IPS DF 6.9 (cell line): ENCODE measurements at regions not wholly inside any gene's neighbourhood (a gene's known extent, or its start where the extent isn't known, plus 50 kb on each side); places are given as distances from the start of the nearest gene placed in this dataset.

Experiments
- DNase-seq: peaks from one replicate; pipeline ENCODE4 v3.0.0-alpha.2; 2013; ENCODE audit warnings: low read depth, low spot score
- H3K27ac ChIP-seq: one replicate; pipeline ENCODE4 v1.5.1; 2013; ENCODE audit warnings: low read length, control low read depth
- H3K27me3 ChIP-seq: 2 replicates; pipeline ENCODE4 v1.6.1; 2013; ENCODE audit warnings: mild to moderate bottlenecking, low read length; ENCODE audit not compliant: control insufficient read depth, insufficient read depth
- H3K36me3 ChIP-seq: 2 replicates; pipeline ENCODE4 v1.6.1; 2013; ENCODE audit warnings: low read length; ENCODE audit not compliant: control insufficient read depth, insufficient read depth
- H3K4me1 ChIP-seq: 2 replicates; pipeline ENCODE4 v1.6.1; 2013; ENCODE audit warnings: low read length; ENCODE audit not compliant: control insufficient read depth, insufficient read depth
- H3K4me3 ChIP-seq: 2 replicates; pipeline ENCODE4 v1.5.1; 2013; ENCODE audit warnings: mild to moderate bottlenecking, low read length
- H3K9me3 ChIP-seq: 2 replicates; pipeline ENCODE4 v1.6.1; 2013; ENCODE audit warnings: low read length, inconsistent platforms; ENCODE audit not compliant: control insufficient read depth, insufficient read depth
- WGBS: extraction: QIAGEN DNeasy Blood & Tissue Kit; methylation state at CpG from one replicate; pipeline ENCODE4 v1.1.7; 2013; ENCODE audit warnings: mixed read lengths, missing lambda C conversion rate; ENCODE audit not compliant: insufficient read length, insufficient coverage; 5-methylcytosine and 5-hydroxymethylcytosine counted together

DNA sequence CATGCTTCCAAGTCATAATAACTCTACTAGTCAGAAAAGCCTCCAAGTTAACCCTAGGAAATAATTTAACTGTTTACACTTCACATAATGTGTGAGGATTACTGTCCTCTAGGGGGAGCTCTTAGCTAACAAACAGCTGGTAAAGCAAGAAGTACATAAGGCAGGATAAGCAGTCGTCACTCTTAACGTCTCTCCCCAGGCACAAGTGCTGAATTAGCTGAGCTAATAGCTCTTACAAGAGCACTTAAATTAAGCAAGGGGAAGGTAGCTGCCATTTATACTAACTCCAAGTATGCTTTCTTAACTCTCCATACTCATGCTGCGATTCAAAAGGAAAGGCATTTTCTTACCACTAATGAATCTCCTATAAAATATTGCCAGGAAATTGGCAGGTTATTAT lies 79.3 kb upstream of the TSPAN11 start:
- WGBS = no CpG with 5 or more reads among the region's 3 CpGs
- DNase-seq = no peak
- H3K4me3 ChIP-seq = no peak overlapping the region
- no peak overlapping the region for H3K27ac ChIP-seq
- H3K36me3 ChIP-seq = no peaks in the 10 kb centered on the region
- no peaks in the 10 kb centered on the region for H3K27me3 ChIP-seq
- peaks cover 2% of the 10 kb centered on the region; the same call in 1 of the 2 replicates for H3K4me1 ChIP-seq
- no peaks in the 10 kb centered on the region for H3K9me3 ChIP-seq

DNA sequence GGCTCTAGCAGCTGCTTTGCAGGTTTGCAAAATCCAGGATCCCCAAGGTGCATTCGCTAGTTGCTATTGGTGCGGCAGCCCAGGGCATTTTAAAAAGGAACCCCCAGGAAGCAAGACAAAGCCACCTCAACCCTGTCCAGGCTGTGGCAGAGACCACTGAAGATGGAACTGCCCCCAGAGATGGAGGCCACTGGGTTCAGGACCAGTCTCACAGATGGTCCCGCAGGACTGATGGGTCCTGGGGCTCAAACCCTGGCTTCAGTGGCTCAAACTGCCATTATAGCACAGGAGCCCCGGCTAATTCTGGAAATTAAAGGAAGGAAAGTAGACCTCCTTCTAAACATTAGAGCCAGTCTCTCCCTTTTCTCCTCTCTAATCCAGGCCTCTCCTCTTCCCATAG lies 79.8 kb upstream of the TSPAN11 start:
- no peaks in the 10 kb centered on the region for H3K36me3 ChIP-seq
- no peaks in the 10 kb centered on the region for H3K27me3 ChIP-seq
- no CpG with 5 or more reads among the region's 4 CpGs for WGBS
- H3K9me3 ChIP-seq = no peaks in the 10 kb centered on the region
- no peak for DNase-seq
- H3K27ac ChIP-seq = no peak overlapping the region
- H3K4me1 ChIP-seq = peaks cover 2% of the 10 kb centered on the region; the same call in 1 of the 2 replicates
- H3K4me3 ChIP-seq = no peak overlapping the region

DNA sequence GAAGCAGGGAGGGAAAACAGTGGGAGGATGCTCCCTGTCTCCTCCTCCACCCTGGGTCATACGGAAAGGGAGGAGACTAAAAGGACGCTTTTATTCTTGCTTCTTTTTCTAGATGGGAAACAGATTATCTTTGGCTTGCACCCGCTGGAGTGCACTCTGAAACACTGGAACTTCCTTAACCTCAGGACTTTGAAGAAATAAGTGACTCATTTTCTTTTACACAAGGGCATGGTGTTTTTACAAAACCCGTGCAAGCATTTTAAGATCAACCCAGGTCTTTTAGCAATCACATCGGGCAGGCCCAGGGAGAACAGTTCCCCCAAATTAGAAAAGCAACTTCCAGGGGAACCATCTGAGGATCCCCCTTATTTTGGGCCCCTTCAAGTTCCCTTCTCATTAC lies 80.9 kb upstream of the TSPAN11 start:
- Histone ChIP-seq H3K36me3 (no peaks in the 10 kb centered on the region), H3K27me3 (no peaks in the 10 kb centered on the region), H3K9me3 (no peaks in the 10 kb centered on the region), H3K4me3 (no peak overlapping the region), H3K27ac (no peak overlapping the region), H3K4me1 (peaks cover 2% of the 10 kb centered on the region; the same call in 1 of the 2 replicates)
- no CpG with 5 or more reads among the region's 5 CpGs for WGBS
- DNase-seq = no peak

DNA sequence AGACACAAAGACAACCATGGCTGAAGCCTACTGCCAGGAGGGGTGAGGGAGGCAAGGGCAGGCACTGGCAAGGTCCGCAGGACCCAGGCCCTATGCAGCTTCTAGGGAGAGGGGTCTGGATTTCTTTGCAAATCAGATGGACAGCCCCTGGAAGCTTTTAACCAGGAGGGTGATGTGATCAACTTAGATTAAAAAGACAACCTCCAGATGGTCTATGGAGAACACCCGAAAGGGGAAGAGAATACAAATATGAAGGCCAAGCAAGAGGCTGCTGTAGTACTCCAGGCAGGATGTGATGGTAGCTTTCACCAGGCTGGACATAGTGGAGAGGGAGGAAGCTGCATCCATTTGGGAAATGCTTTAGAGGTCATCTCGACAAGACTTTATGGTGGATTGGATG lies 83.3 kb upstream of the TSPAN11 start:
- WGBS = no CpG with 5 or more reads among the region's 3 CpGs
- no peaks in the 10 kb centered on the region for H3K36me3 ChIP-seq
- no peaks in the 10 kb centered on the region for H3K9me3 ChIP-seq
- H3K4me3 ChIP-seq = no peak overlapping the region
- no peaks in the 10 kb centered on the region for H3K27me3 ChIP-seq
- H3K4me1 ChIP-seq = 0 out of 2 replicates have a peak, but pooled peaks cover 1% of the 10 kb centered on the region
- H3K27ac ChIP-seq = no peak overlapping the region
- DNase-seq = no peak

DNA sequence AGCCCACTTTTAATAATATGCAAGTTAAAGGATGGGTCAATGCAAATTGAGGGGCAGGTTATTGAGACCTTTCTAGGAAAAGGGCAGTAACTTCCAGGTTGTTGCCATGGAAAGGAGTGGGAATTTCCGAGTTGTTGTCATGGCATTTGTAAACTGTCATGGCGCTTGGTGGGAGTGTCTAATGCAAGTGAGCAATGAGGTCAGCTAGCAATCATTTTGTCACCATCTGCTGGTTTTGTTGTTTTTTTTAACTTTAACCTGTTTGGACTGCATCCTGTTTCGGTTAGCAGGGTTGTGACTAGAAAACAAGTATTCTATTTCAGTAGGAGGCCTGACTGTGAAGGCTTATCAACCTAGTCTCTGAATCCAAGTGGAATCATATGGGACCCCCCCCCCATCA lies 85.8 kb upstream of the TSPAN11 start:
- no peak for DNase-seq
- Histone ChIP-seq H3K27me3 (no peaks in the 10 kb centered on the region), H3K9me3 (no peaks in the 10 kb centered on the region), H3K4me3 (no peak overlapping the region), H3K27ac (no peak overlapping the region), H3K4me1 (0 out of 2 replicates have a peak, but pooled peaks cover 1% of the 10 kb centered on the region), H3K36me3 (no peaks in the 10 kb centered on the region)
- no CpG with 5 or more reads among the region's 3 CpGs for WGBS

DNA sequence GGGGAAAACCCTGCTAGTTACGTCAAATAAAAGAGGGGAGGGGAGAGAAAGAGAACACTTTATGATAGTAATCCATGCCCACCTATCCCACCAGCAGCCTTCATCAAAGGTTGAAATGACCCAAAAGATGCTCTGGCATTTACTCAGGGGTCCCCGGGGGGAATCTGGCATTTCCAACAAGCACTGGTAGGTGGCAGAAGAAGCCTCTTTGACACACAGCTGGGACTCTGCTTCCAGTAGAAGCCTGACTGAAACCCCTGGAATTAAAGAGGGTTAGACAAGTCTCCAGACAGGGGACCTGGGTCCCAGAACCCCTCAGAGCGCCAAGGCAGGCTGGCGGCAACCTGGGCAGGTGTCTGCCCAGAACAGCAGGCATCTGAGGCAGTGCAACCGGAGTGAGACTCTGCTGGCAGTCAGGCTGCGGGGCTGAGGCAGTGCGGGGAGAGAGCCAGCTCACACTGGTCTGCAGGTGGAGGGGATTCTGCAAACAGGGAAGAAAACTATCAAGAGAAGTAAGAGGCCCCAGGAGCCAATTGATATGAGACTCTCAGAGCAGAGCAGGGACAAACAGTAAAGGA lies 85.0 kb upstream of the CAPRIN2 start:
- WGBS = no CpG with 5 or more reads among the region's 7 CpGs
- no peak overlapping the region for H3K4me3 ChIP-seq

DNA sequence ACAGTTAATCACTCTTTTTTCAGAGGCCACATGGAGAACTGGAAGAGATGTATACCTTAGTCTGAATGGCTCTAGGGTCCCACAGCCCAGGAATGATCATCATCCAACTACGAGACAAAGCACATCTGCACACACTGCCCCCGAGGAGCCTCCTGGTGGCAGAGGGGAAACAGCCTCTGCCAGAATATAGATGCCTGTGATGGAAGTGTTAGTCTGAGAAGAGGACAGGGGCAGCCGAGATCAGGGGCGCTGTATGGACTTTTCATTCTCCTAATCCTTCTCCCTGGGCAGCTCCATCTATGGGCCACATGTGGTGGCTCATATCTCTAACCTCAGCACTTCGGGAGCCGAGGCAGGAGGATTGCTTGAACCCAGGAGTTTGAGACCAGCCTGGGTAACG lies 82.8 kb upstream of the CAPRIN2 start:
- H3K9me3 ChIP-seq = no peaks in the 10 kb centered on the region
- WGBS = no CpG with 5 or more reads among the region's 7 CpGs
- no peak overlapping the region for H3K4me3 ChIP-seq
- no peak for DNase-seq
- H3K27me3 ChIP-seq = no peaks in the 10 kb centered on the region
- no peaks in the 10 kb centered on the region for H3K4me1 ChIP-seq
- H3K27ac ChIP-seq = no peak overlapping the region
- H3K36me3 ChIP-seq = no peaks in the 10 kb centered on the region

More for the DNA sequence above, 85.0 kb upstream of the CAPRIN2 start:
- no peaks in the 10 kb centered on the region for H3K9me3 ChIP-seq
- H3K36me3 ChIP-seq = no peaks in the 10 kb centered on the region
- H3K27me3 ChIP-seq = no peaks in the 10 kb centered on the region
- no peak overlapping the region for H3K27ac ChIP-seq
- no peak for DNase-seq
- H3K4me1 ChIP-seq = 0 out of 2 replicates have a peak, but pooled peaks cover 1% of the 10 kb centered on the region

DNA sequence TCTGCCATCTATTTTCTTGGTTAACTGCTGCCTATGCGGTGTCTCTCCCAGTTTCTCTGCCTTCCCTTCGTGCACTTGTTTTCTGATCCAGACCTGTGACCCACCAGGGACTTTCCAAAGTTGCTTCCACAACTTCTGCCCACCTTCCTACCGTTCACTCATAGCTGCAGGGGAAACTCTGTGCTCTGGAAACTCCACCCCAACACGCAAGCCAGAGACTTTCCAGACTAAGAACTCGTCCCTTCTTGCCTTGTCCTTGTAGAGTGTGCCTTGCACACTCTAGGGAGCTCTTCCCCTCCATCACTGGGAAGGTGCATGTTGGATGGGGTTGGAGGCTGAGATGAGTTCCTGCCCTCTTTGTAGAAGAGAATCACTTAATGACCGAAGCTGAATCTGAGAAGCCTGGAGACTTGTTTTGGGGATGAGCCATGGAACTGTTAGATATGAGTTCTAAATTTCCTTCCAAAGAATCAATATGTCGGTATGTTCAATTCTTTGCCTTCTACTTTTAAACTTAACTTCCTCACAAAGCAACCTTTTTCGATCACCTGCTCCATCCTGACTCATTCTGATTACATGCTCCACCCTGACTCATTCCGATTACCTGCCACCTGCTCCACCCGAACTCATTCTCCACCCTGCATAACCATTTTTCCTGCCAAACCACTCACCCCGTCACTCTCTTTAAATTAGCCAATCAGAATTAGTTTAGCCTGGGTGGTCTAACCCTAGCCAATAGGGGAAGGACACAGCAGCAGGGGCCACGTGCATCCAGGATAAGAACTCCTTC lies 82.1 kb upstream of the CAPRIN2 start:
- no peaks in the 10 kb centered on the region for H3K4me1 ChIP-seq
- H3K4me3 ChIP-seq = no peak overlapping the region
- H3K27me3 ChIP-seq = no peaks in the 10 kb centered on the region
- H3K27ac ChIP-seq = no peak overlapping the region
- WGBS = no CpG with 5 or more reads among the region's 12 CpGs
- no peaks in the 10 kb centered on the region for H3K9me3 ChIP-seq
- H3K36me3 ChIP-seq = no peaks in the 10 kb centered on the region
- no peak for DNase-seq

DNA sequence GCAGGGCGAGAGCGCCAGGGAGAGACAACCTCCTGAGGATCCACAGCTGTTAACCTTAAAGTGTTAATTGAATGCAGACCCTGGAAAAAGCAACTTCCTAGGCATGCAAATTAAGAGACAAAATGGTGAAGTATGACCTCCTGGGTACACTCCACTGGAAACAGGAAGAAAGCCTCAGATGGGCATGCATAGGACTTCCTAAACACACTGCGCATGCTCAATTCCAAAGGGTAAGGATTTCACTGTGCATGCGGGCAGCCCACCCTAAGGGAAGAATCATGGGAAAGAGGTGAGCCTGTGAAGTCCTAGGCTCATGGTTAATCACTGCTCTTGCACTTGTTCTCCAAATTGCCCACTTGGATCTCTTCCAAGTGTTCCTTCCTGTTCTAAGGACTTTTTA lies 80.5 kb upstream of the CAPRIN2 start:
- no peaks in the 10 kb centered on the region for H3K4me1 ChIP-seq
- DNase-seq = no peak
- H3K27ac ChIP-seq = no peak overlapping the region
- H3K4me3 ChIP-seq = no peak overlapping the region
- H3K27me3 ChIP-seq = no peaks in the 10 kb centered on the region
- H3K9me3 ChIP-seq = no peaks in the 10 kb centered on the region
- H3K36me3 ChIP-seq = no peaks in the 10 kb centered on the region
- no CpG with 5 or more reads among the region's 4 CpGs for WGBS

DNA sequence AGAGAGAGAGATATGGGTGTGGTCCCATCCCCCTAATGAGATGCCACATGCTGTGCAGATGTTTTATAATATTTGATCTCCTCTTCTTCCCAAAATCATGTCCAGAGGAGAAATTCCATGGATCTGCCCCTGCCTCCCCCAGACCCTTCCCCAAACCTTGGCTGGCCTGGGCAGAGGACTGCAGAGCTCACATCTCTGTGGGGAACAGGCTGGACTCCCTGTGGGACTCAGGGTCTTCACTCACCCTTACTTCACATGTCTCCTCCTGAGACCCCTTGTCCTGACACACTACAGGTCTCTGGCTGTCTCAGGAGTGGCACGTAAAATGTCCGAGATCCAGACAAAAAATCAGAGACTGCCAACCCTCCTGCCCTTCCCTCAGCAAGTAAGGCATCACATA lies 76.0 kb upstream of the CAPRIN2 start:
- no peaks in the 10 kb centered on the region for H3K36me3 ChIP-seq
- WGBS = no CpG with 5 or more reads among the region's 2 CpGs
- no peak for DNase-seq

DNA sequence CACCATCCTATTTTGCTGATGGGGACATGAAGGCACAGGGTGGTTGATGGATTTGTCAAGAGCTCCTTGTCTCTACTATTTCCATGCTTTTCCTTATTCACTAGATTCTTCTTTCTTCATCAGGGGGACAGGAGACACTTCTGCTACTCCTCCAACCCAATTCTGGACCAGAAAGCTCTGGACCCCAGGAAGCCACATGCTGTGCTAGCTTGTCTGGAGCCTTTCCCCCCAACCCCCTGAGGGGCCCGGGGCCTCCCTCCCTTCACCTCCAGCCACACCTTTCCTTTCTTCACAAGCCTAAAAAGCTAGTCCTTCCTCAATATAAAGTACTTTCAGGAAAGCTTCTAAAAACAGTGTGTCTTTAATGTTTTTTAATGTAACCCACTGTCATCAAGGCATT lies 75.1 kb upstream of the CAPRIN2 start:
- Histone ChIP-seq H3K27ac (no peak overlapping the region), H3K27me3 (no peaks in the 10 kb centered on the region), H3K4me3 (no peak overlapping the region), H3K36me3 (no peaks in the 10 kb centered on the region), H3K9me3 (no peaks in the 10 kb centered on the region), H3K4me1 (no peaks in the 10 kb centered on the region)
- WGBS = no CpG with 5 or more reads among the region's 1 CpG
- DNase-seq = no peak

More for the DNA sequence above, 76.0 kb upstream of the CAPRIN2 start:
- no peaks in the 10 kb centered on the region for H3K27me3 ChIP-seq
- H3K9me3 ChIP-seq = no peaks in the 10 kb centered on the region
- no peaks in the 10 kb centered on the region for H3K4me1 ChIP-seq
- no peak overlapping the region for H3K4me3 ChIP-seq
- H3K27ac ChIP-seq = no peak overlapping the region
